ENCODE measurements at regions not wholly inside any gene's neighbourhood (a gene's known extent, or its start where the extent isn't known, plus 50 kb on each side); places are given as distances from the start of the nearest gene placed in this dataset.

GRCh38 chr2:217118559-217119284, 258.9 kb upstream of the TNP1 start:
- ChIA-PET POLR2A (no interaction called here), CTCF (interaction anchor here (1.2 kb wide), 1 partner anchor 32 kb away, joined by 4 read pairs; no protein-coding TSS in a partner anchor)
- no peak for DNase-seq (ENCODE audit: extremely low spot score)
- TF ChIP-seq CTCF (IDR thresholded peaks at IDR 0.05; ENCODE audit: control extremely low read depth, extremely low read depth, low read depth, missing control alignments), result no peak

GRCh38 chr2:217117523-217117922, 257.7 kb upstream of the TNP1 start:
- ChIA-PET POLR2A (no interaction called here), CTCF (no interaction called here)
- no peak for DNase-seq (ENCODE audit: extremely low spot score)
- TF ChIP-seq CTCF (IDR thresholded peaks at IDR 0.05; ENCODE audit: control extremely low read depth, extremely low read depth, low read depth, missing control alignments), result no peak

- ChIA-PET POLR2A (no interaction called here), CTCF (interaction anchor here (1.0 to 1.6 kb wide), 4 partner anchors 9 to 31 kb away, joined by 3 to 5 read pairs (median 4); no protein-coding TSS in a partner anchor)
- DNase-seq (ENCODE audit: extremely low spot score), result no peak
- TF ChIP-seq CTCF (IDR thresholded peaks at IDR 0.05; ENCODE audit: control extremely low read depth, extremely low read depth, low read depth, missing control alignments), result no peak
These were observed 256.7 kb upstream of the TNP1 start for GRCh38 chr2:217116610-217117009.

GRCh38 chr2:217114117-217114516, 254.3 kb upstream of the TNP1 start:
- TF ChIP-seq CTCF (IDR thresholded peaks at IDR 0.05; ENCODE audit: control extremely low read depth, extremely low read depth, low read depth, missing control alignments), result no peak
- ChIA-PET CTCF (no interaction called here), POLR2A (no interaction called here)
- no peak for DNase-seq (ENCODE audit: extremely low spot score)

GRCh38 chr2:217113491-217113890, 253.6 kb upstream of the TNP1 start:
- TF ChIP-seq CTCF (IDR thresholded peaks at IDR 0.05; ENCODE audit: control extremely low read depth, extremely low read depth, low read depth, missing control alignments), result no peak
- POLR2A ChIA-PET, result no interaction called here
- no peak for DNase-seq (ENCODE audit: extremely low spot score)
- CTCF ChIA-PET, result no interaction called here

GRCh38 chr2:217110550-217110949, 250.7 kb upstream of the TNP1 start:
- ChIA-PET POLR2A (no interaction called here), CTCF (no interaction called here)
- DNase-seq (ENCODE audit: extremely low spot score), result no peak
- TF ChIP-seq CTCF (IDR thresholded peaks at IDR 0.05; ENCODE audit: control extremely low read depth, extremely low read depth, low read depth, missing control alignments), result no peak

All from GM10248 (cell line).